ENCODE measurements at regions not wholly inside any gene's neighbourhood (a gene's known extent, or its start where the extent isn't known, plus 50 kb on each side); places are given as distances from the start of the nearest gene placed in this dataset.

- no peak for TF ChIP-seq POLR2A (IDR thresholded peaks at IDR 0.05; ENCODE audit: low read depth, low read length)
- TF ChIP-seq TAF1 (IDR thresholded peaks at IDR 0.05; ENCODE audit: low read depth, low read length) = no peak
- TF ChIP-seq POLR2AphosphoS5 (IDR thresholded peaks at IDR 0.05; ENCODE audit: low read depth, low read length) = no peak
- no peak for TF ChIP-seq POU2F2 (IDR thresholded peaks at IDR 0.05; ENCODE audit: low read depth, low read length)
- TF ChIP-seq SPI1 (IDR thresholded peaks at IDR 0.05; ENCODE audit: low read depth, low read length) = no peak
- no peak for TF ChIP-seq PAX5 (IDR thresholded peaks at IDR 0.05; ENCODE audit: insufficient read depth, low read length, severe bottlenecking)
Measured at GRCh38 chr1:55938376-55938850, 641.0 kb downstream of the PLPP3 start.
